IMR-90 (cell line): ENCODE measurements at regions not wholly inside any gene's neighbourhood (a gene's known extent, or its start where the extent isn't known, plus 50 kb on each side); places are given as distances from the start of the nearest gene placed in this dataset.

ENCODE experiments used
- BHLHE40 ChIP-seq: fragments of 150-350 bp; IDR thresholded peaks from 2 replicates; pipeline ENCODE4 v1.6.1; 2016; ENCODE audit warnings: mild to moderate bottlenecking, low read depth, low read length
- CEBPB ChIP-seq: IDR thresholded peaks from 2 replicates; pipeline ENCODE4 v1.6.1; 2012; ENCODE audit warnings: low read depth, low read length, improper control_type of control experiment
- FOS ChIP-seq: fragments of 150-350 bp; IDR thresholded peaks from 2 replicates; pipeline ENCODE4 v1.6.1; 2016; ENCODE audit warnings: low read depth, low read length
- MAFK ChIP-seq: IDR thresholded peaks from 2 replicates; pipeline ENCODE4 v1.6.1; 2012; ENCODE audit warnings: low read depth, low read length, improper control_type of control experiment
- MAZ ChIP-seq: IDR thresholded peaks from 2 replicates; pipeline ENCODE4 v1.6.1; 2012; ENCODE audit warnings: low read depth, mild to moderate bottlenecking, low read length, improper control_type of control experiment, moderate library complexity, borderline replicate concordance
- MXI1 ChIP-seq: IDR thresholded peaks from 2 replicates; pipeline ENCODE4 v1.6.1; 2012; ENCODE audit warnings: low read depth, mild to moderate bottlenecking, low read length, moderate library complexity, borderline replicate concordance
- POLR2A ChIP-seq: IDR thresholded peaks from 2 replicates; pipeline ENCODE4 v1.6.1; 2012; ENCODE audit warnings: mild to moderate bottlenecking, low read depth, low read length
- RAD21 ChIP-seq: IDR thresholded peaks from 2 replicates; pipeline ENCODE4 v1.6.1; 2012; ENCODE audit warnings: low read length, improper control_type of control experiment
- RCOR1 ChIP-seq: IDR thresholded peaks from 2 replicates; pipeline ENCODE4 v1.6.1; 2012; ENCODE audit warnings: mild to moderate bottlenecking, low read length, improper control_type of control experiment; ENCODE audit not compliant: insufficient replicate concordance
- RFX5 ChIP-seq: IDR thresholded peaks from 2 replicates; pipeline ENCODE4 v1.8.0; 2012; ENCODE audit warnings: low read depth, mild to moderate bottlenecking, low read length, moderate library complexity
- SMC3 ChIP-seq: fragments of 150-350 bp; IDR thresholded peaks from 2 replicates; pipeline ENCODE4 v1.6.1; 2016; ENCODE audit warnings: low read depth, mild to moderate bottlenecking, antibody characterized with exemption, low read length, moderate library complexity
- TF ChIP-seq, protein P1 (sequence below): conservative IDR thresholded peaks from 2 replicates; pipeline ENCODE4 v1.5.1; 2012; ENCODE audit warnings: mild to moderate bottlenecking, low read depth, low read length, improper control_type of control experiment

DNA sequence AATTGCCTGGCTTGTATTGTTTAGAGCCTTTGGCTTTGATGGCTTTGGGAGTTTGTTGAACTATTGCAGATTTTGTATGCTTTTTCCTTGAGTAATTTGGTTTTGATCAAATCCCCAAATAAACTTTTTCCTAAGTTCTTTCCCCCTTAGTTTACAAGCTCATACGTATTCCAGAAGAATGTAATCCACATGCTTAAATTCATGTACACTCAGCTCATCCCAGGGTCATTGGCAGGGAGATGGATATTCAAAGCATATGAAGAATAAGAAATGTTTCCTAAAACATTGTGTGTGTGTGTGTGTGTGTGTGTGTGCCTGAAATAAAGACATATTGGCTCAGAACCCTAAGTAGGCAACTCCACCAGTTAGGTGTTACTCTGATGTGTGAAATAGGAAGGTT, 89.4 kb downstream of the TMEM30B start:
- TF ChIP-seq CEBPB = no peak
- TF ChIP-seq, protein P1, sequence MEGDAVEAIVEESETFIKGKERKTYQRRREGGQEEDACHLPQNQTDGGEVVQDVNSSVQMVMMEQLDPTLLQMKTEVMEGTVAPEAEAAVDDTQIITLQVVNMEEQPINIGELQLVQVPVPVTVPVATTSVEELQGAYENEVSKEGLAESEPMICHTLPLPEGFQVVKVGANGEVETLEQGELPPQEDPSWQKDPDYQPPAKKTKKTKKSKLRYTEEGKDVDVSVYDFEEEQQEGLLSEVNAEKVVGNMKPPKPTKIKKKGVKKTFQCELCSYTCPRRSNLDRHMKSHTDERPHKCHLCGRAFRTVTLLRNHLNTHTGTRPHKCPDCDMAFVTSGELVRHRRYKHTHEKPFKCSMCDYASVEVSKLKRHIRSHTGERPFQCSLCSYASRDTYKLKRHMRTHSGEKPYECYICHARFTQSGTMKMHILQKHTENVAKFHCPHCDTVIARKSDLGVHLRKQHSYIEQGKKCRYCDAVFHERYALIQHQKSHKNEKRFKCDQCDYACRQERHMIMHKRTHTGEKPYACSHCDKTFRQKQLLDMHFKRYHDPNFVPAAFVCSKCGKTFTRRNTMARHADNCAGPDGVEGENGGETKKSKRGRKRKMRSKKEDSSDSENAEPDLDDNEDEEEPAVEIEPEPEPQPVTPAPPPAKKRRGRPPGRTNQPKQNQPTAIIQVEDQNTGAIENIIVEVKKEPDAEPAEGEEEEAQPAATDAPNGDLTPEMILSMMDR = no peak
- no peak for TF ChIP-seq RAD21
- TF ChIP-seq POLR2A = no peak
- no peak for TF ChIP-seq RFX5
- TF ChIP-seq MXI1 = no peak
- TF ChIP-seq BHLHE40 = no peak
- no peak for TF ChIP-seq SMC3
- no peak for TF ChIP-seq RCOR1
- TF ChIP-seq MAZ = no peak
- TF ChIP-seq FOS = no peak
- TF ChIP-seq MAFK = no peak
